HEK293 (cell line): ENCODE measurements at regions not wholly inside any gene's neighbourhood (a gene's known extent, or its start where the extent isn't known, plus 50 kb on each side); places are given as distances from the start of the nearest gene placed in this dataset.

Source experiments
- CTCF ChIA-PET: fragments of 350-600 bp; formaldehyde crosslinking; extraction: SDS; loops from one replicate; lab custom pipeline; 2021; ENCODE audit warnings: antibody characterized with exemption; lab: Yijun Ruan, JAX
- POLR2A ChIA-PET: fragments of 300-600 bp; formaldehyde crosslinking; extraction: SDS; loops from one replicate; lab custom pipeline; 2020; ENCODE audit warnings: antibody characterized with exemption, inconsistent platforms; lab: Yijun Ruan, JAX
- H3K27ac ChIP-seq: fragments of 200-500 bp; sonication (Bioruptor generic); 2 replicates; pipeline ENCODE4 v1.5.1; 2014; ENCODE audit warnings: low read depth, low read length, control low read depth, inconsistent platforms; ENCODE audit errors: extremely low read depth
- H3K36me3 ChIP-seq, 2 experiments: fragments of 200-500 bp in 1 of 2; sonication (Bioruptor generic) in 1 of 2; 1 replicate in 1 of 2; 2 replicates in 1 of 2; pipeline ENCODE4 v1.5.1; 2014 to 2017; ENCODE audit warnings: inconsistent platforms in 2 of 2, low read length in 2 of 2; ENCODE audit not compliant: control insufficient read depth in 2 of 2, insufficient read depth in 1 of 2
- H3K4me1 ChIP-seq: fragments of 200-500 bp; sonication (Bioruptor generic); 2 replicates; pipeline ENCODE4 v1.5.1; 2014; ENCODE audit warnings: mild to moderate bottlenecking, low read length, inconsistent platforms; ENCODE audit not compliant: control insufficient read depth, insufficient read depth
- H3K4me3 ChIP-seq: 2 replicates; pipeline ENCODE4 v1.5.1; 2011; ENCODE audit warnings: low read depth, mild to moderate bottlenecking, control low read depth, low read length, moderate library complexity
- H3K9me3 ChIP-seq: fragments of 200-500 bp; sonication (Bioruptor generic); 2 replicates; pipeline ENCODE4 v1.5.1; 2014; ENCODE audit warnings: low read depth, low read length, inconsistent platforms; ENCODE audit not compliant: control insufficient read depth, insufficient read depth
- BCL11B ChIP-seq: fragments of 450-650 bp; formaldehyde crosslinking; IDR thresholded peaks from 2 replicates; pipeline ENCODE4 v1.5.1; 2016; ENCODE audit warnings: low read depth, missing biosample characterization, missing genetic modification characterization
- GFI1B ChIP-seq: fragments of 450-650 bp; formaldehyde crosslinking; IDR thresholded peaks from 2 replicates; pipeline ENCODE4 v1.5.1; 2016; ENCODE audit warnings: missing biosample characterization, missing genetic modification characterization
- GLI4 ChIP-seq: fragments of 450-650 bp; formaldehyde crosslinking; IDR thresholded peaks from 2 replicates; pipeline ENCODE4 v1.5.1; 2016; ENCODE audit warnings: missing biosample characterization, missing genetic modification characterization
- GLIS1 ChIP-seq: fragments of 450-650 bp; formaldehyde crosslinking; IDR thresholded peaks from 2 replicates; pipeline ENCODE4 v1.5.1; 2016; ENCODE audit warnings: missing biosample characterization, missing genetic modification characterization
- HOXA7 ChIP-seq: sonication (generic); formaldehyde crosslinking; IDR thresholded peaks from 2 replicates; pipeline ENCODE4 v1.8.1; 2022; ENCODE audit warnings: missing genetic modification reagents, borderline replicate concordance
- KLF1 ChIP-seq: fragments of 450-650 bp; formaldehyde crosslinking; IDR thresholded peaks from 2 replicates; pipeline ENCODE4 v1.5.1; 2016; ENCODE audit warnings: missing biosample characterization, missing genetic modification characterization
- KLF16 ChIP-seq: fragments of 450-650 bp; formaldehyde crosslinking; IDR thresholded peaks from 2 replicates; pipeline ENCODE4 v1.5.1; 2017; ENCODE audit warnings: missing biosample characterization, missing genetic modification characterization
- KLF8 ChIP-seq: fragments of 450-650 bp; formaldehyde crosslinking; IDR thresholded peaks from 2 replicates; pipeline ENCODE4 v1.5.1; 2016; ENCODE audit warnings: missing biosample characterization, missing genetic modification characterization
- PRDM1 ChIP-seq: fragments of 450-650 bp; formaldehyde crosslinking; IDR thresholded peaks from 2 replicates; pipeline ENCODE4; 2016; ENCODE audit warnings: missing biosample characterization, missing genetic modification characterization
- PRDM6 ChIP-seq: fragments of 450-650 bp; formaldehyde crosslinking; IDR thresholded peaks from 2 replicates; pipeline ENCODE4 v1.5.1; 2017; ENCODE audit warnings: missing biosample characterization, missing genetic modification characterization
- SCRT1 ChIP-seq: fragments of 450-650 bp; formaldehyde crosslinking; IDR thresholded peaks from 2 replicates; pipeline ENCODE4 v1.5.1; 2016; ENCODE audit warnings: missing biosample characterization, missing genetic modification characterization, borderline replicate concordance
- SCRT2 ChIP-seq: fragments of 450-650 bp; formaldehyde crosslinking; IDR thresholded peaks from 2 replicates; pipeline ENCODE4 v1.5.1; 2016; ENCODE audit warnings: missing biosample characterization, missing genetic modification characterization
- WT1 ChIP-seq: fragments of 450-650 bp; formaldehyde crosslinking; IDR thresholded peaks from 2 replicates; pipeline ENCODE4 v1.5.1; 2016; ENCODE audit warnings: missing biosample characterization, missing genetic modification characterization
- ZBTB21 ChIP-seq: fragments of 450-650 bp; formaldehyde crosslinking; IDR thresholded peaks from 2 replicates; pipeline ENCODE4 v1.5.1; 2017; ENCODE audit warnings: missing biosample characterization, missing genetic modification characterization
- ZNF174 ChIP-seq: fragments of 450-650 bp; formaldehyde crosslinking; IDR thresholded peaks from 2 replicates; pipeline ENCODE4 v1.5.0; 2017; ENCODE audit warnings: missing biosample characterization, mild to moderate bottlenecking, missing genetic modification characterization
- ZNF266 ChIP-seq: fragments of 450-650 bp; formaldehyde crosslinking; IDR thresholded peaks from 2 replicates; pipeline ENCODE4 v1.5.1; 2016; ENCODE audit warnings: missing biosample characterization, missing genetic modification characterization, low read depth
- ZNF274 ChIP-seq, 2 experiments: fragments of 200-500 bp in 1 of 2; fragments of 450-650 bp in 1 of 2; sonication (Bioruptor generic) in 1 of 2; formaldehyde crosslinking in 1 of 2; IDR thresholded peaks; 2 replicates each; pipeline versions ENCODE4 v1.5.1 to v1.6.1; 2014 to 2016; ENCODE audit warnings: borderline replicate concordance in 1 of 2, inconsistent platforms in 1 of 2, low read length in 1 of 2, missing biosample characterization in 1 of 2, missing genetic modification characterization in 1 of 2
- ZNF341 ChIP-seq: fragments of 450-650 bp; formaldehyde crosslinking; IDR thresholded peaks from 2 replicates; pipeline ENCODE4; 2016; ENCODE audit warnings: low read depth, missing biosample characterization, missing genetic modification characterization
- ZNF366 ChIP-seq: fragments of 450-650 bp; formaldehyde crosslinking; conservative IDR thresholded peaks from 2 replicates; pipeline ENCODE4 v1.5.1; 2016; ENCODE audit warnings: missing biosample characterization, missing genetic modification characterization
- ZNF398 ChIP-seq: fragments of 450-650 bp; formaldehyde crosslinking; IDR thresholded peaks from 2 replicates; pipeline ENCODE4 v1.5.1; 2017; ENCODE audit warnings: missing biosample characterization, missing genetic modification characterization
- ZNF624 ChIP-seq: fragments of 450-650 bp; formaldehyde crosslinking; IDR thresholded peaks from 2 replicates; pipeline ENCODE4 v1.5.1; 2017; ENCODE audit warnings: missing biosample characterization, missing genetic modification characterization
- ZNF639 ChIP-seq: fragments of 450-650 bp; formaldehyde crosslinking; IDR thresholded peaks from 2 replicates; pipeline ENCODE4 v1.5.1; 2016; ENCODE audit warnings: missing biosample characterization, missing genetic modification characterization
- ZNF645 ChIP-seq: fragments of 450-650 bp; formaldehyde crosslinking; IDR thresholded peaks from 2 replicates; pipeline ENCODE4; 2016; ENCODE audit warnings: missing biosample characterization, missing genetic modification characterization
- ZNF776 ChIP-seq: fragments of 450-650 bp; formaldehyde crosslinking; IDR thresholded peaks from 2 replicates; pipeline ENCODE4 v1.5.0; 2017; ENCODE audit warnings: missing biosample characterization, missing genetic modification characterization, borderline replicate concordance
- ZNF843 ChIP-seq: fragments of 450-650 bp; formaldehyde crosslinking; IDR thresholded peaks from 2 replicates; pipeline ENCODE4 v1.5.1; 2016; ENCODE audit warnings: missing biosample characterization, missing genetic modification characterization

- TF ChIP-seq ZNF639 (tag by site-specific recombination) (no peak), ZNF843 (tag by site-specific recombination) (peak; percentile 84), WT1 (tag by site-specific recombination) (peak; percentile 93), BCL11B (tag by site-specific recombination) (peak; percentile 69), ZNF174 (tag by site-specific recombination) (no peak), ZNF398 (tag by site-specific recombination) (no peak), GFI1B (tag by site-specific recombination) (peak; percentile 51; the same call in 1 of the 2 replicates)
- TF ChIP-seq, all 188 proteins: peak for 27
These were observed 1015.3 kb downstream of the NR2F1-AS1 start (continued) for GRCh38 chr5:92565673-92566072.

GRCh38 chr5:92562065-92562464 lies 1019.0 kb downstream of the NR2F1-AS1 start:
- no peaks in the 10 kb centered on the region for H3K36me3 ChIP-seq
- H3K4me3 ChIP-seq = no peak overlapping the region
- peak; percentile 78 for TF ChIP-seq SCRT2 (tag by site-specific recombination)
- TF ChIP-seq ZNF645 (tag by site-specific recombination) = no peak
- TF ChIP-seq SCRT1 (tag by site-specific recombination) = 0 out of 2 replicates have a peak, but pooled peaks have one; percentile 18
- TF ChIP-seq PRDM6 (tag by site-specific recombination) = 0 out of 2 replicates have a peak, but pooled peaks have one; percentile 2
- ChIA-PET CTCF (interaction anchor here (0.6 kb wide), 1 partner anchor 81 kb away, joined by 5 read pairs; no protein-coding TSS in a partner anchor), POLR2A (interaction anchor here (0.6 kb wide), 1 partner anchor 1021 kb away, joined by 3 read pairs; the partner anchor contains the start of gene NR2F1)
- no peak overlapping the region for H3K27ac ChIP-seq
- peaks cover 49% of the 10 kb centered on the region for H3K4me1 ChIP-seq
- no peaks in the 10 kb centered on the region for H3K9me3 ChIP-seq

- peaks cover 47% of the 10 kb centered on the region for H3K4me1 ChIP-seq
- peak overlapping the region; percentile 69 for H3K27ac ChIP-seq
- H3K9me3 ChIP-seq = no peaks in the 10 kb centered on the region
- ChIA-PET CTCF (interaction anchor here (0.6 to 0.7 kb wide), 2 partner anchors 81 to 651 kb away, joined by 3 to 5 read pairs; no protein-coding TSS in a partner anchor), POLR2A (interaction anchor here (0.6 kb wide), 1 partner anchor 1021 kb away, joined by 3 read pairs; the partner anchor contains the start of gene NR2F1)
- no peaks in the 10 kb centered on the region for H3K36me3 ChIP-seq
- no peak overlapping the region for H3K4me3 ChIP-seq
- TF ChIP-seq GLI4 (tag by site-specific recombination) (no peak), KLF1 (tag by site-specific recombination) (no peak), GLIS1 (tag by site-specific recombination) (no peak), HOXA7 (no peak), KLF8 (tag by site-specific recombination) (peak; percentile 80), ZNF645 (tag by site-specific recombination) (no peak), ZBTB21 (0 out of 2 replicates have a peak, but pooled peaks have one; percentile 14), ZNF274 (IDR thresholded peaks at IDR 0.05; ENCODE audit: low read length) (no peak), ZNF274 (tag by site-specific recombination; IDR thresholded peaks at IDR 0.05; ENCODE audit: borderline replicate concordance) (no peak), ZNF266 (tag by site-specific recombination) (no peak), ZNF624 (tag by site-specific recombination) (no peak), KLF16 (tag by site-specific recombination) (no peak), ZNF776 (no peak), ZNF341 (tag by site-specific recombination) (no peak), ZNF366 (peak; percentile 52; the same call in 1 of the 2 replicates), PRDM1 (tag by site-specific recombination) (no peak)
These were observed 1019.5 kb downstream of the NR2F1-AS1 start for GRCh38 chr5:92561411-92561959.
